GM12892 (cell line): ENCODE measurements at regions not wholly inside any gene's neighbourhood (a gene's known extent, or its start where the extent isn't known, plus 50 kb on each side); places are given as distances from the start of the nearest gene placed in this dataset.

Experiments
- POLR2A ChIP-seq: IDR thresholded peaks from 2 replicates; pipeline ENCODE4 v1.6.1; 2011; ENCODE audit warnings: low read depth, low read length, control low read depth
- POLR2AphosphoS5 ChIP-seq: IDR thresholded peaks from 2 replicates; pipeline ENCODE4 v1.6.1; 2011; ENCODE audit warnings: low read depth, low read length, control low read depth
- TAF1 ChIP-seq: IDR thresholded peaks from 2 replicates; pipeline ENCODE4 v1.6.1; 2011; ENCODE audit warnings: low read depth, mild to moderate bottlenecking, control low read depth, low read length, borderline replicate concordance

GRCh38 chr18:14221689-14222088, 89.5 kb upstream of the ZNF519 start:
- no peak for TF ChIP-seq POLR2A
- no peak for TF ChIP-seq TAF1
- TF ChIP-seq POLR2AphosphoS5, result no peak
